SK-N-SH (cell line): ENCODE measurements at regions not wholly inside any gene's neighbourhood (a gene's known extent, or its start where the extent isn't known, plus 50 kb on each side); places are given as distances from the start of the nearest gene placed in this dataset.

ENCODE experiments used
- CTCF ChIA-PET: fragments of 300-600, 350-600 bp; formaldehyde crosslinking; extraction: SDS; loops from one replicate; lab custom pipeline; 2021; lab: Yijun Ruan, JAX
- POLR2A ChIA-PET: fragments of 350-600 bp; sonication (Branson Sonifier 250); formaldehyde crosslinking; extraction: SDS; loops from one replicate; lab custom pipeline; 2020; ENCODE audit warnings: antibody characterized with exemption, inconsistent platforms; lab: Yijun Ruan, JAX
- DNase-seq: peaks from one replicate; pipeline ENCODE4 v3.0.0; 2012
- H2AFZ ChIP-seq: fragments of 200-600 bp; sonication (generic); 2 replicates; pipeline ENCODE4 v1.8.1; 2016; ENCODE audit warnings: antibody characterized with exemption, mild to moderate bottlenecking, low read depth
- H3F3A ChIP-seq: fragments of 200-600 bp; sonication (generic); replicated peaks from 2 replicates; pipeline ENCODE3; 2016; ENCODE audit warnings: antibody characterized with exemption, mild to moderate bottlenecking; ENCODE audit not compliant: insufficient read depth
- H3K27ac ChIP-seq, 2 experiments: fragments of 200-500 bp in 1 of 2; fragments of 200-600 bp in 1 of 2; sonication (Bioruptor generic) in 1 of 2; sonication (generic), shearing (Covaris generic) in 1 of 2; 2 replicates each; pipeline versions ENCODE4 v1.5.1 to v1.6.1; 2014 to 2016; ENCODE audit warnings: low read depth in 2 of 2, inconsistent platforms in 1 of 2, low read length in 1 of 2, mild to moderate bottlenecking in 1 of 2, mixed read lengths in 1 of 2
- H3K27me3 ChIP-seq: fragments of 200-600 bp; sonication (generic), shearing (Covaris generic); 2 replicates; pipeline ENCODE4 v1.6.1; 2016; ENCODE audit warnings: mixed run types; ENCODE audit not compliant: insufficient read depth
- H3K36me3 ChIP-seq, 2 experiments: fragments of 200-500 bp in 1 of 2; fragments of 200-600 bp in 1 of 2; sonication (Bioruptor generic) in 1 of 2; sonication (generic) in 1 of 2; replicated peaks in 1 of 2; 2 replicates each; pipeline versions ENCODE3 to v1.5.1; 2014 to 2016; ENCODE audit warnings: low read length in 1 of 2, mild to moderate bottlenecking in 1 of 2; ENCODE audit not compliant: insufficient read depth in 2 of 2, control insufficient read depth in 1 of 2
- H3K4me1 ChIP-seq, 2 experiments: fragments of 200-500 bp in 1 of 2; fragments of 200-600 bp in 1 of 2; sonication (Bioruptor generic) in 1 of 2; sonication (generic), shearing (Covaris generic) in 1 of 2; 2 replicates each; pipeline versions ENCODE4 v1.5.1 to v1.6.1; 2014 to 2016; ENCODE audit warnings: low read depth in 1 of 2, low read length in 1 of 2, mixed run types in 1 of 2; ENCODE audit not compliant: insufficient read depth in 2 of 2, control insufficient read depth in 1 of 2
- H3K4me2 ChIP-seq: fragments of 200-600 bp; sonication (generic), shearing (Covaris generic); 2 replicates; pipeline ENCODE4 v1.6.1; 2017; ENCODE audit warnings: mixed run types
- H3K4me3 ChIP-seq, 2 experiments: fragments of 200-500 bp in 1 of 2; fragments of 200-600 bp in 1 of 2; sonication (Bioruptor generic) in 1 of 2; sonication (generic), shearing (Covaris generic) in 1 of 2; 2 replicates each; pipeline versions ENCODE4 v1.5.1 to v1.8.1; 2014 to 2016; ENCODE audit warnings: low read depth in 2 of 2, inconsistent platforms in 1 of 2, low read length in 1 of 2, mild to moderate bottlenecking in 1 of 2, mixed read lengths in 1 of 2, moderate library complexity in 1 of 2
- H3K79me2 ChIP-seq: fragments of 200-600 bp; sonication (generic); 2 replicates; pipeline ENCODE4 v1.8.1; 2017; ENCODE audit warnings: mild to moderate bottlenecking; ENCODE audit not compliant: insufficient read depth
- H3K9ac ChIP-seq: fragments of 200-600 bp; sonication (generic); 2 replicates; pipeline ENCODE4 v1.6.1; 2017; ENCODE audit warnings: mixed run types
- H3K9me2 ChIP-seq: fragments of 200-600 bp; sonication (generic); 2 replicates; pipeline ENCODE4 v1.6.1; 2017; ENCODE audit warnings: mixed run types
- H3K9me3 ChIP-seq: fragments of 200-600 bp; sonication (generic); 2 replicates; pipeline ENCODE4 v1.6.1; 2017; ENCODE audit warnings: mixed run types, mild to moderate bottlenecking, moderate library complexity
- H4K20me1 ChIP-seq: fragments of 200-600 bp; sonication (generic); 2 replicates; pipeline ENCODE4 v1.6.1; 2017; ENCODE audit warnings: mild to moderate bottlenecking, mixed run types; ENCODE audit not compliant: insufficient read depth
- EP300 ChIP-seq, 2 experiments: IDR thresholded peaks; 2 replicates each; pipeline versions ENCODE4 v1.4.0 to v1.6.1; 2012; ENCODE audit warnings: borderline replicate concordance in 1 of 2, low read depth in 1 of 2, low read length in 1 of 2
- EZH2phosphoT487 ChIP-seq: fragments of 200-600 bp; sonication (generic); IDR thresholded peaks from 2 replicates; pipeline ENCODE4 v1.6.1; 2017; ENCODE audit warnings: low read depth, mixed run types, mild to moderate bottlenecking, antibody characterized with exemption, moderate library complexity, borderline replicate concordance
- FOSL2 ChIP-seq: IDR thresholded peaks from 2 replicates; pipeline ENCODE4 v1.4.0; 2012; ENCODE audit warnings: low read depth, mild to moderate bottlenecking, moderate library complexity, borderline replicate concordance
- FOXJ3 ChIP-seq: sonication (generic); formaldehyde crosslinking; IDR thresholded peaks from 2 replicates; pipeline ENCODE4 v1.5.1; 2020; ENCODE audit warnings: mild to moderate bottlenecking, missing genetic modification reagents
- GABPA ChIP-seq: IDR thresholded peaks from 2 replicates; pipeline ENCODE4 v1.4.0; 2012; ENCODE audit warnings: low read depth, mild to moderate bottlenecking
- GATA2 ChIP-seq: sonication (generic); formaldehyde crosslinking; IDR thresholded peaks from 2 replicates; pipeline ENCODE4 v1.5.0; 2020; ENCODE audit warnings: mild to moderate bottlenecking, missing genetic modification reagents
- MXI1 ChIP-seq: IDR thresholded peaks from 2 replicates; pipeline ENCODE4 v1.6.1; 2012; ENCODE audit warnings: mild to moderate bottlenecking, low read depth, low read length, improper control_type of control experiment
- NFIC ChIP-seq: IDR thresholded peaks from 2 replicates; pipeline ENCODE4 v1.4.0; 2012; ENCODE audit warnings: borderline replicate concordance
- NRF1 ChIP-seq: IDR thresholded peaks from 2 replicates; pipeline ENCODE4 v1.6.1; 2012; ENCODE audit warnings: low read depth, mild to moderate bottlenecking, low read length
- RCOR1 ChIP-seq: fragments of 150-350 bp; IDR thresholded peaks from 2 replicates; pipeline ENCODE4 v1.6.1; 2017; ENCODE audit warnings: antibody characterized with exemption, low read length
- RFX5 ChIP-seq: IDR thresholded peaks from 2 replicates; pipeline ENCODE4 v1.6.1; 2012; ENCODE audit warnings: mild to moderate bottlenecking, improper control_type of control experiment, low read length
- RXRA ChIP-seq: IDR thresholded peaks from 2 replicates; pipeline ENCODE4 v1.4.0; 2012; ENCODE audit warnings: low read depth, mild to moderate bottlenecking, borderline replicate concordance
- SIN3A ChIP-seq: IDR thresholded peaks from 2 replicates; pipeline ENCODE4 v1.6.1; 2012; ENCODE audit warnings: low read depth, mild to moderate bottlenecking, low read length, moderate library complexity, borderline replicate concordance
- TAF1 ChIP-seq: IDR thresholded peaks from 2 replicates; pipeline ENCODE4 v1.6.1; 2012; ENCODE audit warnings: low read depth, mild to moderate bottlenecking, low read length, moderate library complexity, borderline replicate concordance
- TEAD4 ChIP-seq: IDR thresholded peaks from 2 replicates; pipeline ENCODE4 v1.4.0; 2012; ENCODE audit warnings: mild to moderate bottlenecking, borderline replicate concordance; ENCODE audit not compliant: insufficient read depth
- YY1 ChIP-seq: IDR thresholded peaks from 2 replicates; pipeline ENCODE4 v1.4.0; 2012; ENCODE audit warnings: low read depth, mild to moderate bottlenecking
- WGBS: methylation state at CpG from one replicate; pipeline ENCODE4 v1.1.6; 2017; ENCODE audit warnings: low lambda C conversion rate; 5-methylcytosine and 5-hydroxymethylcytosine counted together
- TF ChIP-seq, protein P1 (sequence below): IDR thresholded peaks from 2 replicates; pipeline ENCODE4 v1.4.0; 2012; ENCODE audit warnings: low read depth
- TF ChIP-seq, protein P2 (sequence below): IDR thresholded peaks from 2 replicates; pipeline ENCODE4 v1.4.0; 2012; ENCODE audit warnings: low read depth, borderline replicate concordance
- TF ChIP-seq, protein P3 (sequence below): IDR thresholded peaks from 2 replicates; pipeline ENCODE4 v1.4.0; 2012; ENCODE audit warnings: low read depth, borderline replicate concordance
- TF ChIP-seq, protein P4 (sequence below): fragments of 150-350 bp; IDR thresholded peaks from 2 replicates; pipeline ENCODE4 v1.6.1; 2016; ENCODE audit warnings: mild to moderate bottlenecking, low read depth, low read length
- TF ChIP-seq, protein P5 (sequence below): fragments of 150-350 bp; IDR thresholded peaks from 2 replicates; pipeline ENCODE4 v1.6.1; 2017; ENCODE audit warnings: antibody characterized with exemption, low read length, low read depth, borderline replicate concordance

DNA sequence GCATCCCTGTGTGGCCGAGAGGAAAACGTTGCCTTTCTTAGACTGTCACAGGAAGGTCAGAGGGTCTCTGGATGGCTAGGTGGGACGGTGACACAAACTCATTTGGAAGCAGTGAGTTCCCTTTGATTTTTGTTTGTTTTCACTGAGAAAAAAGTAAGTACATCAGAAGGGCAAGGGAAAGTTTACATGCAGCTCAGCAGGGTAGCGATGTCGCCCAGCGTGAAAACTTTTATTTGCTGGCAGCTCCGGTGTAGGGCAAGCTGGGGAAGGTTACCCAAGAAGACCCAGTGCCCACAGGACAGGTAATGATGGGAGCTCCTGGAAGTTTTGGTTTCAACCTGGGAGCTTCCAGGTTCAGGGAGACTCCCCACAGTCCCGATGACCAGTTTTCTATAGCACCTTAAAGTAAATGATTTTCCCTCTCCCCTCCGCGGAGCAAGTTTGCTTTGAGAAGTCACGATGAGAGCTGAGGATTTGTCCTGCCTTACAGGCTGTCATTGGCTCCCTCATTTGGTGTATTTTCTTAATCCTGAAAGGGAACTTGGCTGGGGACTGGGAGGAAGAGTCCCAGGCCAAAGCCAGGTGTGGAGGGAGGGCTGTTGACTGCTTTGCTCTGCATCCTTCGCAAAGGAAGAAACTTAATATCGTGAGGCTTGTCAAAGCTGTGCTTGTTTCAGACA, 64.7 kb upstream of the ESRRB start:
- H3K79me2 ChIP-seq = no peaks in the 10 kb centered on the region
- H3K4me2 ChIP-seq = no peak overlapping the region
- WGBS = 88% methylated on average over 13 of the region's 13 CpGs
- no peaks in the 10 kb centered on the region; the same call in 1 of the 2 replicates for H3K27me3 ChIP-seq
- POLR2A ChIA-PET = interaction anchor here (0.6 kb wide), 1 partner anchor 91 kb away, joined by 3 read pairs; no protein-coding TSS in a partner anchor
- no peak for DNase-seq
- H3K4me3 ChIP-seq = no peak overlapping the region
- TF ChIP-seq, protein P1, sequence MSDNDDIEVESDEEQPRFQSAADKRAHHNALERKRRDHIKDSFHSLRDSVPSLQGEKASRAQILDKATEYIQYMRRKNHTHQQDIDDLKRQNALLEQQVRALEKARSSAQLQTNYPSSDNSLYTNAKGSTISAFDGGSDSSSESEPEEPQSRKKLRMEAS = no peak
- TF ChIP-seq TAF1 (no peak), YY1 (no peak), MXI1 (no peak), GATA2 (CRISPR knock-in tag) (no peak), GABPA (no peak), FOSL2 (no peak), EP300 (IDR thresholded peaks at IDR 0.05; ENCODE audit: borderline replicate concordance in 1 of 2, low read depth in 1 of 2, low read length in 1 of 2) (no peak), RCOR1 (no peak), SIN3A (no peak)
- no peaks in the 10 kb centered on the region for H3K36me3 ChIP-seq
- no peaks in the 10 kb centered on the region for H3F3A ChIP-seq
- peaks cover 0 to 6% of the 10 kb centered on the region in 2 experiments; a peak in 3 of 4 replicates for H3K4me1 ChIP-seq
- H4K20me1 ChIP-seq = no peaks in the 10 kb centered on the region
- CTCF ChIA-PET = interaction anchor here (0.9 to 1.1 kb wide), 3 partner anchors 16 to 261 kb away, joined by 3 read pairs; no protein-coding TSS in a partner anchor
- no peak overlapping the region for H3K9ac ChIP-seq
- no peaks in the 10 kb centered on the region for H3K9me2 ChIP-seq
- H3K27ac ChIP-seq = no peak overlapping the region
- H2AFZ ChIP-seq = no peak overlapping the region
- H3K9me3 ChIP-seq = no peaks in the 10 kb centered on the region

DNA sequence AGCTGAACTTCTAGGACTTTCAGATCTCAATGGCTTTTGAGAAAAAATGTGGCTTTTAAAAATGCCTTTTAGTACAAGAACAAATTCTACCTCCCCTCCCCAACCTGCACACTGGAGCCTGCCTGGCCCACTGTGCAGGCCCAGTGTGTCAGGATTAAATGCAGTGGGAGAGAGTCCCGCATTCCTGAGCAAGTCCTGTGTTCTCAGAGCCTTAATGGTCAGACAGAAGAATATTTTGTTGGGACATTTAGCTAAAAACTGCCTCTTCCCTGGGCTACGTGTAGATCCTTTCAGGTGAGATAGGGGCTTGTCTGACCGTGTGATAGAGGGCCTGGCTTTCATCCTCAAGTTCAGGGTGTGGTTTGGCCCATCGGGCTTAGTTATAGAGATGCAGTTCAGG, 63.1 kb upstream of the ESRRB start:
- Histone ChIP-seq H3K4me1 (peaks cover 0 to 6% of the 10 kb centered on the region in 2 experiments; a peak in 3 of 4 replicates), H3K9me3 (no peaks in the 10 kb centered on the region), H3K27me3 (no peaks in the 10 kb centered on the region; the same call in 1 of the 2 replicates), H3K27ac (no peak overlapping the region), H4K20me1 (no peaks in the 10 kb centered on the region), H3K36me3 (no peaks in the 10 kb centered on the region), H2AFZ (no peak overlapping the region), H3K4me3 (no peak overlapping the region), H3F3A (no peaks in the 10 kb centered on the region), H3K79me2 (no peaks in the 10 kb centered on the region), H3K9ac (no peak overlapping the region), H3K4me2 (no peak overlapping the region), H3K9me2 (no peaks in the 10 kb centered on the region)
- ChIA-PET POLR2A (interaction anchor here (1.5 kb wide), 1 partner anchor 9 kb away, joined by 3 read pairs; no protein-coding TSS in a partner anchor), CTCF (interaction anchor here (1.0 to 1.1 kb wide), 3 partner anchors 19 to 262 kb away, joined by 3 to 4 read pairs (median 3); no protein-coding TSS in a partner anchor)
- 69% methylated on average over 4 of the region's 4 CpGs for WGBS
- no peak for DNase-seq
- TF ChIP-seq NFIC (no peak), FOSL2 (no peak), RCOR1 (no peak), RXRA (no peak), EZH2phosphoT487 (no peak), RFX5 (no peak), TEAD4 (no peak), FOXJ3 (CRISPR knock-in tag) (no peak), GABPA (no peak), NRF1 (no peak)
- TF ChIP-seq, protein P2, sequence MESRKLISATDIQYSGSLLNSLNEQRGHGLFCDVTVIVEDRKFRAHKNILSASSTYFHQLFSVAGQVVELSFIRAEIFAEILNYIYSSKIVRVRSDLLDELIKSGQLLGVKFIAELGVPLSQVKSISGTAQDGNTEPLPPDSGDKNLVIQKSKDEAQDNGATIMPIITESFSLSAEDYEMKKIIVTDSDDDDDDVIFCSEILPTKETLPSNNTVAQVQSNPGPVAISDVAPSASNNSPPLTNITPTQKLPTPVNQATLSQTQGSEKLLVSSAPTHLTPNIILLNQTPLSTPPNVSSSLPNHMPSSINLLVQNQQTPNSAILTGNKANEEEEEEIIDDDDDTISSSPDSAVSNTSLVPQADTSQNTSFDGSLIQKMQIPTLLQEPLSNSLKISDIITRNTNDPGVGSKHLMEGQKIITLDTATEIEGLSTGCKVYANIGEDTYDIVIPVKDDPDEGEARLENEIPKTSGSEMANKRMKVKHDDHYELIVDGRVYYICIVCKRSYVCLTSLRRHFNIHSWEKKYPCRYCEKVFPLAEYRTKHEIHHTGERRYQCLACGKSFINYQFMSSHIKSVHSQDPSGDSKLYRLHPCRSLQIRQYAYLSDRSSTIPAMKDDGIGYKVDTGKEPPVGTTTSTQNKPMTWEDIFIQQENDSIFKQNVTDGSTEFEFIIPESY = no peak
- TF ChIP-seq, protein P3, sequence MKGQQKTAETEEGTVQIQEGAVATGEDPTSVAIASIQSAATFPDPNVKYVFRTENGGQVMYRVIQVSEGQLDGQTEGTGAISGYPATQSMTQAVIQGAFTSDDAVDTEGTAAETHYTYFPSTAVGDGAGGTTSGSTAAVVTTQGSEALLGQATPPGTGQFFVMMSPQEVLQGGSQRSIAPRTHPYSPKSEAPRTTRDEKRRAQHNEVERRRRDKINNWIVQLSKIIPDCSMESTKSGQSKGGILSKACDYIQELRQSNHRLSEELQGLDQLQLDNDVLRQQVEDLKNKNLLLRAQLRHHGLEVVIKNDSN = no peak
- TF ChIP-seq, protein P1 = no peak
- TF ChIP-seq, protein P4, sequence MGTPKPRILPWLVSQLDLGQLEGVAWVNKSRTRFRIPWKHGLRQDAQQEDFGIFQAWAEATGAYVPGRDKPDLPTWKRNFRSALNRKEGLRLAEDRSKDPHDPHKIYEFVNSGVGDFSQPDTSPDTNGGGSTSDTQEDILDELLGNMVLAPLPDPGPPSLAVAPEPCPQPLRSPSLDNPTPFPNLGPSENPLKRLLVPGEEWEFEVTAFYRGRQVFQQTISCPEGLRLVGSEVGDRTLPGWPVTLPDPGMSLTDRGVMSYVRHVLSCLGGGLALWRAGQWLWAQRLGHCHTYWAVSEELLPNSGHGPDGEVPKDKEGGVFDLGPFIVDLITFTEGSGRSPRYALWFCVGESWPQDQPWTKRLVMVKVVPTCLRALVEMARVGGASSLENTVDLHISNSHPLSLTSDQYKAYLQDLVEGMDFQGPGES = no peak
- TF ChIP-seq, protein P5, sequence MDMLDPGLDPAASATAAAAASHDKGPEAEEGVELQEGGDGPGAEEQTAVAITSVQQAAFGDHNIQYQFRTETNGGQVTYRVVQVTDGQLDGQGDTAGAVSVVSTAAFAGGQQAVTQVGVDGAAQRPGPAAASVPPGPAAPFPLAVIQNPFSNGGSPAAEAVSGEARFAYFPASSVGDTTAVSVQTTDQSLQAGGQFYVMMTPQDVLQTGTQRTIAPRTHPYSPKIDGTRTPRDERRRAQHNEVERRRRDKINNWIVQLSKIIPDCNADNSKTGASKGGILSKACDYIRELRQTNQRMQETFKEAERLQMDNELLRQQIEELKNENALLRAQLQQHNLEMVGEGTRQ = no peak
